T-helper 1 cell treated with Interleukin-12 subunit alpha and Interleukin-12 subunit beta and Interleukin-4 antibody, amounts not matched to agents 30 μg/mL and 1 μg/mL, for 36 hours (primary cell): ENCODE measurements at regions not wholly inside any gene's neighbourhood (a gene's known extent, or its start where the extent isn't known, plus 50 kb on each side); places are given as distances from the start of the nearest gene placed in this dataset.
A peak's percentile ranks its signal among the peaks of the same experiment; 100 is the strongest.
"Not testable (repeated sequence)": the region's sequence is repeated elsewhere in the genome, so short reads cannot be mapped to it uniquely, and the experiment has no call there.

Experiments used
- H3K27ac Mint-ChIP-seq: one replicate; pipeline ENCODE4 v1.8.0; 2021; ENCODE audit warnings: mild to moderate bottlenecking, mixed read lengths
- H3K27me3 Mint-ChIP-seq: one replicate; pipeline ENCODE4 v1.8.0; 2021; ENCODE audit warnings: low read depth, mixed read lengths
- H3K36me3 Mint-ChIP-seq: one replicate; pipeline ENCODE4 v1.8.0; 2021; ENCODE audit warnings: low read depth, mixed read lengths
- H3K4me1 Mint-ChIP-seq: one replicate; pipeline ENCODE4 v1.8.0; 2021; ENCODE audit warnings: low read depth, mixed read lengths
- H3K4me3 Mint-ChIP-seq: one replicate; pipeline ENCODE4 v1.8.0; 2021; ENCODE audit warnings: mild to moderate bottlenecking, moderate library complexity, mixed read lengths
- H3K9me3 Mint-ChIP-seq: one replicate; pipeline ENCODE4 v1.8.0; 2021; ENCODE audit warnings: mixed read lengths

DNA sequence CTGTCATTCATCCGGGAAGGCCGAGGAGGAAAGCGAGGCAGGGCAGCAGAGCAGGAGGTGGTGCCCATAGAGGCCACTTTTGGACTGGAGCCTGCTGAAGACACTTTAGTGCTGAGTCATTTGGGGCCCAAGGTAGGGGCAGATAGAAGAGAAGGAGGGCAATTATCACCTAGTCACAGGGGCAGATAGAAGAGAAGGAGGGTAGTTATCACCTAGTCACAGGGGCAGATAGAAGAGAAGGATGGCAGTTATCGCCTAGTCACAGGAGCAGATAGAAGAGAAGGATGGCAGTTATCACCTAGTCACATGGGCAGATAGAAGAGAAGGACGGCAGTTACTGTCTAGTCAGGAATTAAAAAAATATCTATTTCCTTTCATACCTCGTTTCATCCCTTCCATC lies 1372.6 kb downstream of the FOXD4L5 start:
- H3K27me3 Mint-ChIP-seq, H3K27ac Mint-ChIP-seq, H3K4me3 Mint-ChIP-seq, H3K36me3 Mint-ChIP-seq, H3K4me1 Mint-ChIP-seq: not testable (repeated sequence)
- peaks cover 32% of the 10 kb centered on the region for H3K9me3 Mint-ChIP-seq

DNA sequence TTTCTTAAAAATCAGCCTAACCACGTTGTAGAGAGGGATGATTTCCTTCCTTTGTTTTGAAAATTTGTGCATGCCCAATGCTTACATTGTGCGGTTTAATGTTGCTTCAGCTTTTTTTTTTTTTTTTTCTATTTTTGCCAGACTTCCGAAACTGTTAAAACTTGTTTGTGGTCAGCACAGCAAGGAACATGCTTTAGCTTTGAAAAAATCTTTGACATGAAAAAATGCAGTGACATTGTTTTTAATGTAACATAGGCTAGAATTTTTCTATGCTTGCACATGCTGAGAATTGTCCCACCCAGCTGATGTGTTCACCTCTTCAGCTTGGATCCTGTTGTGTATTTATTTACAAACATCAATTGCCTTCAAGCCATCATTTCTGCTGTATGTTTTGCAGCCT lies 1375.9 kb downstream of the FOXD4L5 start:
- not testable (repeated sequence) for H3K4me1 Mint-ChIP-seq, H3K27me3 Mint-ChIP-seq, H3K4me3 Mint-ChIP-seq, H3K27ac Mint-ChIP-seq, H3K36me3 Mint-ChIP-seq
- peaks cover 23% of the 10 kb centered on the region for H3K9me3 Mint-ChIP-seq

DNA sequence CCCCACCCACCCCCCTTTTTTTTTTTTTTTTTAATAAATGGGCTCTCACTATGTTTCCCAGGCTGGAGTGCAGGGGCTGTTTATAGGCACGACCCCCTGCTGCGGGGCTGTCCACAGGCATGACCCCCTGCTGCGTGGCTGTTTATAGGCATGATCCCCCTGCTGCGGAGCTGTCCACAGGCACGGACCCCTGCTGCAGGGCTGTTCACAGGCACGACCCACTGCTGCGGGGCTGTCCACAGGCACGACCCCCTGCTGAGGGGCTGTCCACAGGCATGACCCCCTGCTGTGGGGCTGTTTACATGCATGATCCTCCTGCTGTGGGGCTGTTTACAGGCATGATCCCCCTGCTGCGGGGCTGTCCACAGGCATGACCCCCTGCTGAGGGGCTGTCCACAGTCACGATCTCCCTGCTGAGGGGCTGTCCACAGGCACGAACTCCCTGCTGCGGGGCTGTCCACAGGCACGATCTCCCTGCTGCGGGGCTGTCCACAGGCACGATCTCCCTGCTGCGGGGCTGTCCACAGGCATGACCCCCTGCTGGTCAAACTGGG lies 1385.3 kb downstream of the FOXD4L5 start:
- not testable (repeated sequence) for H3K4me3 Mint-ChIP-seq, H3K36me3 Mint-ChIP-seq, H3K27me3 Mint-ChIP-seq, H3K4me1 Mint-ChIP-seq, H3K27ac Mint-ChIP-seq
- H3K9me3 Mint-ChIP-seq: peaks cover 31% of the 10 kb centered on the region

- not testable (repeated sequence) for H3K27ac Mint-ChIP-seq, H3K4me3 Mint-ChIP-seq, H3K9me3 Mint-ChIP-seq, H3K36me3 Mint-ChIP-seq, H3K27me3 Mint-ChIP-seq, H3K4me1 Mint-ChIP-seq
These were observed 1403.6 kb downstream of the FOXD4L5 start for GRCh38 chr9:63881386-63881785.

DNA sequence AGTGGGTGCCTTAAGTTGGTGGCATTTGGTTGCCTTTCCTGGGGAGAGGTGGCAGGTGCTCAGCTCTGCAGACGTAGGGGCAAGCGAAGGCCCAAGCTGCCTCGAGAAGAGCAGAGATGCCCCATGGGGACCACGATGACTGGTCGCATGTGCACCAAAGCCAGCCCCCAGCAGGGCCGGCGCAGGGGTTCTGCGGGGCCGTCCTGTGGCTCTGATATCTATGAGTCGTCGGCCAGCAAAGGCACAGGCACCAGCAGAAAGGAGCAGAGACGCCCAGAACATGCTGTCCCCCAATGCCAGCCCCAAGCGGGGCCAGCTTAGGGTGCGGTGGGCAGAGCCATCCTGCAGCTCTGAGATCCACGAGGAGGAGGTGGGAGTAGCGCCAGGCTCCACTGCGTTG lies 1408.6 kb downstream of the FOXD4L5 start:
- not testable (repeated sequence) for H3K36me3 Mint-ChIP-seq, H3K4me1 Mint-ChIP-seq, H3K9me3 Mint-ChIP-seq, H3K27ac Mint-ChIP-seq, H3K27me3 Mint-ChIP-seq, H3K4me3 Mint-ChIP-seq

- Mint-ChIP-seq H3K9me3 (peaks cover 32% of the 10 kb centered on the region), H3K27ac (no peak overlapping the region), H3K4me3 (peak overlapping the region; percentile 34), H3K27me3 (no peaks in the 10 kb centered on the region), H3K36me3 (no peaks in the 10 kb centered on the region), H3K4me1 (no peaks in the 10 kb centered on the region)
These were observed 1425.4 kb downstream of the FOXD4L5 start for GRCh38 chr9:63859475-63860215.

DNA sequence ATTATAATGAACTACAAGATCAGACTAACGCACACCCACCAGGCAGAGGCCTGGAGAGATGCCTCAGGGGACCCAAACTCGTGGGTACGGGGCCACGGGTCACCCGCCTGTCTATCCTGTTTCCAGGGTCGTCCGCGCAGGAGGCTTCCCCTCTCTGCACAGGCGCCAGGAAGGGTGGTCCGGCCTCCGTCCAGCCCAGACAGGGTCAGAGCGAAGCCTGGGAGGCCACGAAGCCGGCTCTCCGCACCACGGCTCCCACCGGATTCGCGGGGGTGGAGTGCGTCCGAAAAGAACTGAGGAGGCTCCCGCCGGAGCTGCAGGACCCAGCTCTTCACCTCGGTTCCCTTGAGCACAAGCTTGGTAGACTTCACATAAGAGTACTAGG lies 1425.9 kb downstream of the FOXD4L5 start:
- H3K4me1 Mint-ChIP-seq, H3K27ac Mint-ChIP-seq, H3K27me3 Mint-ChIP-seq, H3K36me3 Mint-ChIP-seq: not testable (repeated sequence)
- Mint-ChIP-seq H3K4me3 (peak overlapping the region; percentile 34), H3K9me3 (peaks cover 33% of the 10 kb centered on the region)

- not testable (repeated sequence) for H3K36me3 Mint-ChIP-seq, H3K27me3 Mint-ChIP-seq
These were observed 1431.8 kb downstream of the FOXD4L5 start for GRCh38 chr9:63853140-63853751.

GRCh38 chr9:63824804-63825203 lies 1460.2 kb downstream of the FOXD4L5 start:
- not testable (repeated sequence) for H3K27me3 Mint-ChIP-seq, H3K4me3 Mint-ChIP-seq, H3K4me1 Mint-ChIP-seq, H3K36me3 Mint-ChIP-seq, H3K27ac Mint-ChIP-seq
- peaks cover 23% of the 10 kb centered on the region for H3K9me3 Mint-ChIP-seq

More at GRCh38 chr9:63853140-63853751, 1431.8 kb downstream of the FOXD4L5 start:
- not testable (repeated sequence) for H3K4me1 Mint-ChIP-seq, H3K27ac Mint-ChIP-seq, H3K4me3 Mint-ChIP-seq
- H3K9me3 Mint-ChIP-seq: peaks cover 21% of the 10 kb centered on the region

DNA sequence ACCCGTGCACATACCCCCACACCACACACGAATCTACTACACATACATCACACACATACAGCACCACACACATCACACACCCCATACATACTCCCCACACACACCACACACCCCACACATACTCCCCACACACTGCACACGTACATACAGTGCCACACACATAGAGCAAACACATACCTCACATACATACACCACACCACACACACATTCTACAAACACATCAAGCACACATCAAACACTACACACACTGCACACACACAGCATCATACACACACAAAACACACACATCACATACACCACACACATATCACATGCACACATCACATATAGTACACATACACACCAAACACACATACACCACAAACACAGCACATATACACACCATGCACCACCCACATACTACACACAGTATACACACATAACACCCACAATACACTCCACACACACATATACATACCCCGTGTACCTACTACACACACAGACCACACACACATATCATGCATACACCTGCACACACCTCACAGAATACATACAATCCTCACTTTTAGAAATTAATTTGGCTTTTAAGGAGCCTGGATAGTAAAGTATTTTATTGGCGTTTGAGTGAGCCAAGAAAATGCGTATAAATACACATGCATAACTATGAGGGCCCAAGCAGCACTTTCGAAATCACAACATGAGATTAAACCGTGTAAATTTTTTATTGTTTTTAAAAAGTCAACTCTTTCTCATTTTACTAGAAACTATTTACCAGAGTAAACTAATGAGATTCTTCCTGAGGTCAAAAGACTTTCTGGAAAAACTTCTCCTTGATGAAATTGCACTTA lies 1461.4 kb downstream of the FOXD4L5 start:
- H3K4me3 Mint-ChIP-seq, H3K27me3 Mint-ChIP-seq, H3K36me3 Mint-ChIP-seq, H3K27ac Mint-ChIP-seq, H3K4me1 Mint-ChIP-seq: not testable (repeated sequence)
- peaks cover 18% of the 10 kb centered on the region for H3K9me3 Mint-ChIP-seq

DNA sequence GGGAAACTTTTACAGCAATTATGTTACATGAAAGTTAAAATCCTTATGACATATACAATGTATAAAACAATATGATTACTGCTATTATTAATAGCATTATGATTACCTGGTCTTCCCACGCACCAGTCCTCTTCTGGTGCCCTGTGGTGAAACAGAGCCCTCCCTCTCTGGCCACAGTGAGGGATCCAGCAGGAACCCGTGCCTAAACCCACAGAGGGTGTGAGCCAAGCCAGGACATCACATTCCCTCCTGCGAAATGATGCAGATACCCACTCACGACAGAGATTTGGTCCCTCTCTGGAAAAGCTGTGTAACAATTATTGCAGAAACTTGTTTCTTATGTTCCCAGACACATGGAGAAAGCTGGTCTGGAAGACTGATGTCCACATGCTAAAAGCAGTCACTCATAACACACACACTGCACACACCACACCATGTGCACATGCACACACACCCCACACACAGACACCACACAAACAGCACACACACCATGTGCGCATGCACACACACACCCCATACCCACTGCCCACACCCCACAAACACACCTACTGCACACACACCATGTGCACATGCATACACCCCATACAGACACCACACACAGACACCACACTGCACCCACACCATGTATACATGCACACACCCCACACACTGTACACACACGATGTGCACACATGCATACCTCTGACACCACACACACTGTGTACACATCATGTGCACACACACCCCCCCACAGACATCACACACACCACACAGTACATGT lies 1462.2 kb downstream of the FOXD4L5 start:
- H3K4me1 Mint-ChIP-seq, H3K36me3 Mint-ChIP-seq, H3K27me3 Mint-ChIP-seq, H3K4me3 Mint-ChIP-seq, H3K27ac Mint-ChIP-seq: not testable (repeated sequence)
- peaks cover 21% of the 10 kb centered on the region for H3K9me3 Mint-ChIP-seq

- not testable (repeated sequence) for H3K4me3 Mint-ChIP-seq, H3K36me3 Mint-ChIP-seq, H3K27ac Mint-ChIP-seq
- peaks cover 15% of the 10 kb centered on the region for H3K4me1 Mint-ChIP-seq
- peaks cover 18% of the 10 kb centered on the region for H3K27me3 Mint-ChIP-seq
- H3K9me3 Mint-ChIP-seq: peaks cover 24% of the 10 kb centered on the region
These were observed 1463.7 kb downstream of the FOXD4L5 start for GRCh38 chr9:63821293-63821692.

- peaks cover 26% of the 10 kb centered on the region for H3K9me3 Mint-ChIP-seq
- peaks cover 18% of the 10 kb centered on the region for H3K27me3 Mint-ChIP-seq
- not testable (repeated sequence) for H3K27ac Mint-ChIP-seq, H3K36me3 Mint-ChIP-seq, H3K4me3 Mint-ChIP-seq
- H3K4me1 Mint-ChIP-seq: peaks cover 15% of the 10 kb centered on the region
These were observed 1464.1 kb downstream of the FOXD4L5 start for GRCh38 chr9:63820882-63821281.

GRCh38 chr9:63820383-63820782 lies 1464.6 kb downstream of the FOXD4L5 start:
- Mint-ChIP-seq H3K4me1 (peaks cover 15% of the 10 kb centered on the region), H3K27me3 (peaks cover 18% of the 10 kb centered on the region), H3K9me3 (peaks cover 29% of the 10 kb centered on the region)
- H3K27ac Mint-ChIP-seq, H3K4me3 Mint-ChIP-seq, H3K36me3 Mint-ChIP-seq: not testable (repeated sequence)
